ENCODE measurements at regions not wholly inside any gene's neighbourhood (a gene's known extent, or its start where the extent isn't known, plus 50 kb on each side); places are given as distances from the start of the nearest gene placed in this dataset.

GRCh38 chr10:130982802-130983201 lies 328.7 kb downstream of the TCERG1L start:
- dilution Hi-C loops (cut with HindIII; ENCODE audit: low sequenced_read_pairs, unreplicated experiment) (no loop called here), in situ Hi-C loops (cut with MboI; ENCODE audit: low sequenced_read_pairs) (no loop called here), intact Hi-C loops (cut with micrococcal nuclease) (no loop called here)
- ChIA-PET CTCF (no interaction called here), POLR2A (ENCODE audit: unreplicated experiment) (no interaction called here)
- no TSS peak for BruUV-seq (replicated peaks)
- H2BK5ac ChIP-seq (ENCODE audit: low read depth, low read length, poor library complexity, severe bottlenecking) = no peak overlapping the region
- no peaks in the 10 kb centered on the region for H4K20me1 ChIP-seq (ENCODE audit: insufficient read depth, low read length)
- no peaks in the 10 kb centered on the region for H3K27me3 ChIP-seq (ENCODE audit: control insufficient read depth, insufficient read depth, low read length)
- no peak overlapping the region for H3K4me2 ChIP-seq (ENCODE audit: low read depth, low read length)
- H3K27ac ChIP-seq (ENCODE audit: insufficient read depth, low read length) = no peak overlapping the region
- TF ChIP-seq SMC3 (IDR thresholded peaks at IDR 0.05; ENCODE audit: low read depth, low read length) = no peak
- no peak for TF ChIP-seq MXI1 (IDR thresholded peaks at IDR 0.05; ENCODE audit: borderline replicate concordance, low read depth, low read length)
- no peak for TF ChIP-seq NFE2L2 (IDR thresholded peaks at IDR 0.05; ENCODE audit: low read depth, low read length)
- no peaks in the 10 kb centered on the region for H3K9me1 ChIP-seq (ENCODE audit: insufficient read depth, low read length)
- H3K18ac ChIP-seq (ENCODE audit: low read depth, low read length) = no peak overlapping the region
- H2AK5ac ChIP-seq (ENCODE audit: low read depth, low read length) = no peak overlapping the region
- ATAC-seq (ENCODE audit: low read depth) (no peak), DNase-seq (no peak)
- H3K4me3 ChIP-seq (ENCODE audit: insufficient read depth, low read depth, low read length) = no peak overlapping the region
- H4K91ac ChIP-seq (ENCODE audit: insufficient read depth, low read depth, low read length) = no peak overlapping the region
- H3K79me1 ChIP-seq (ENCODE audit: low read depth in 1 of 2, low read length in 2 of 2) = no peaks in the 10 kb centered on the region
- WGBS, 2 experiments (ENCODE audit: extremely low coverage in 2 of 2, insufficient read length in 1 of 2) = no CpG with 5 or more reads among the region's 1 CpG
- no peak overlapping the region for H3K4ac ChIP-seq (ENCODE audit: low read depth, low read length)
- no peak overlapping the region for H3K9ac ChIP-seq (ENCODE audit: low read depth, low read length)
- no peak overlapping the region for H3K23ac ChIP-seq (ENCODE audit: low read depth, low read length)
- no peak overlapping the region for H2BK20ac ChIP-seq (ENCODE audit: low read depth, low read length)
- H2BK120ac ChIP-seq (ENCODE audit: low read depth, low read length) = no peak overlapping the region
- H3K36me3 ChIP-seq (ENCODE audit: control insufficient read depth, insufficient read depth, low read length) = no peaks in the 10 kb centered on the region
- H4K8ac ChIP-seq (ENCODE audit: low read depth in 2 of 2, low read length in 2 of 2) = no peak overlapping the region
- no peak overlapping the region for H2AK9ac ChIP-seq (replicated peaks; ENCODE audit: low read depth, low read length, poor library complexity)
- H3K9me3 ChIP-seq (ENCODE audit: control insufficient read depth, insufficient read depth, low read length) = peaks cover 19% of the 10 kb centered on the region
- no peak overlapping the region for H2AFZ ChIP-seq (replicated peaks; ENCODE audit: low read length, poor library complexity)
- no peak overlapping the region for H3K56ac ChIP-seq (ENCODE audit: extremely low read depth, insufficient read depth, low read length)
- no peaks in the 10 kb centered on the region for H3K4me1 ChIP-seq (ENCODE audit: control insufficient read depth, insufficient read depth, low read length)
- no peak overlapping the region for H4K5ac ChIP-seq (ENCODE audit: low read depth, low read length)
- H3K14ac ChIP-seq (replicated peaks; ENCODE audit: low read depth, low read length) = no peak overlapping the region
- H2BK15ac ChIP-seq (ENCODE audit: low read depth, low read length) = no peak overlapping the region
